NB4 (cell line): ENCODE measurements at regions not wholly inside any gene's neighbourhood (a gene's known extent, or its start where the extent isn't known, plus 50 kb on each side); places are given as distances from the start of the nearest gene placed in this dataset.

Experiments used
- MYC ChIP-seq: IDR thresholded peaks from 2 replicates; pipeline ENCODE4 v1.6.1; 2011; ENCODE audit warnings: low read depth, low read length
- POLR2A ChIP-seq: IDR thresholded peaks from 2 replicates; pipeline ENCODE4 v1.6.1; 2011; ENCODE audit warnings: mild to moderate bottlenecking; ENCODE audit not compliant: insufficient read length; ENCODE audit errors: extremely low read depth

DNA sequence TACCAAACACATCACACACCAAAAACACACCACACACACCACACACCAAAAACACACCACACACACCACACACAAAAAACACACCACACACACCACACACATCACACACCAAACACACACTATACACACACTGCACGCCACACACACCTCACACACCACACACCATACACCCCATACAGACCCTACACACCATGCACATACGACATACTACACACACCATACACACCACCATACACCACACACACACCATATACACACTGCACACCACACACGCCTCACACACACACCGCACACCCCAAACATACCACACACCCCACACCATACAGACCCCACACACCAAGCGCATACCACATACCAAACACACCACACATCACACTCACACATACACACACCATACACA is 226.9 kb upstream of the PKN2 start:
- TF ChIP-seq MYC (no peak), POLR2A (no peak)
